Hepatocyte (in vitro differentiated cells): ENCODE measurements at regions not wholly inside any gene's neighbourhood (a gene's known extent, or its start where the extent isn't known, plus 50 kb on each side); places are given as distances from the start of the nearest gene placed in this dataset.

Experiments
- DNase-seq: peaks from one replicate; pipeline ENCODE4 v3.0.0-alpha.2; 2016; ENCODE audit warnings: low spot score
- H2AFZ ChIP-seq: fragments of 200-600 bp; sonication (generic); 2 replicates; pipeline ENCODE4 v1.6.0; 2016; ENCODE audit warnings: antibody characterized with exemption, mild to moderate bottlenecking
- H3K27ac ChIP-seq: fragments of 200-600 bp; sonication (generic); 2 replicates; pipeline ENCODE4 v1.5.1; 2016; ENCODE audit warnings: mild to moderate bottlenecking
- H3K27me3 ChIP-seq: fragments of 200-600 bp; sonication (generic); 2 replicates; pipeline ENCODE4 v1.6.1; 2016
- H3K36me3 ChIP-seq: fragments of 200-600 bp; sonication (generic); replicated peaks from 2 replicates; pipeline ENCODE4 v1.5.1; 2016; ENCODE audit warnings: low read depth; ENCODE audit not compliant: insufficient read depth
- H3K4me1 ChIP-seq: fragments of 200-600 bp; sonication (generic); 2 replicates; pipeline ENCODE4 v1.5.1; 2016; ENCODE audit warnings: mild to moderate bottlenecking, moderate library complexity; ENCODE audit not compliant: insufficient read depth
- H3K4me2 ChIP-seq: fragments of 200-600 bp; sonication (generic); 2 replicates; pipeline ENCODE4 v1.6.0; 2016
- H3K4me3 ChIP-seq: fragments of 200-600 bp; sonication (generic); 2 replicates; pipeline ENCODE4 v1.5.1; 2016; ENCODE audit warnings: mild to moderate bottlenecking
- H3K79me2 ChIP-seq: fragments of 200-600 bp; sonication (generic); 2 replicates; pipeline ENCODE4 v1.6.0; 2017; ENCODE audit warnings: mild to moderate bottlenecking
- H3K9me2 ChIP-seq: fragments of 200-600 bp; sonication (generic); replicated peaks from 2 replicates; pipeline ENCODE4 v1.6.0; 2017; ENCODE audit warnings: mild to moderate bottlenecking; ENCODE audit not compliant: insufficient read depth
- H3K9me3 ChIP-seq: fragments of 200-600 bp; sonication (generic); 2 replicates; pipeline ENCODE4 v1.5.1; 2016; ENCODE audit warnings: low read depth, mild to moderate bottlenecking
- H4K20me1 ChIP-seq: fragments of 200-600 bp; sonication (generic); 2 replicates; pipeline ENCODE4 v1.6.0; 2016; ENCODE audit warnings: mild to moderate bottlenecking; ENCODE audit not compliant: insufficient read depth, poor library complexity, severe bottlenecking
- EZH2 ChIP-seq: fragments of 200-600 bp; sonication (generic); IDR thresholded peaks from 2 replicates; pipeline ENCODE4 v1.6.1; 2016; ENCODE audit warnings: antibody characterized with exemption, mild to moderate bottlenecking, borderline replicate concordance
- EZH2phosphoT487 ChIP-seq: fragments of 200-600 bp; sonication (generic); IDR thresholded peaks from one replicate; pipeline ENCODE4 v1.6.1; 2018; ENCODE audit warnings: antibody characterized with exemption, mild to moderate bottlenecking, low read depth, moderate library complexity; ENCODE audit not compliant: unreplicated experiment, severe bottlenecking
- WGBS: methylation state at CpG from one replicate; pipeline ENCODE4 v1.1.6; 2016; ENCODE audit warnings: low lambda C conversion rate; ENCODE audit errors: missing lambda C conversion rate; 5-methylcytosine and 5-hydroxymethylcytosine counted together
- TF ChIP-seq, protein P1 (sequence below): fragments of 200-600 bp; sonication (generic); IDR thresholded peaks from 2 replicates; pipeline ENCODE4 v1.5.1; 2016; ENCODE audit warnings: antibody characterized with exemption, mild to moderate bottlenecking; ENCODE audit not compliant: poor library complexity

DNA sequence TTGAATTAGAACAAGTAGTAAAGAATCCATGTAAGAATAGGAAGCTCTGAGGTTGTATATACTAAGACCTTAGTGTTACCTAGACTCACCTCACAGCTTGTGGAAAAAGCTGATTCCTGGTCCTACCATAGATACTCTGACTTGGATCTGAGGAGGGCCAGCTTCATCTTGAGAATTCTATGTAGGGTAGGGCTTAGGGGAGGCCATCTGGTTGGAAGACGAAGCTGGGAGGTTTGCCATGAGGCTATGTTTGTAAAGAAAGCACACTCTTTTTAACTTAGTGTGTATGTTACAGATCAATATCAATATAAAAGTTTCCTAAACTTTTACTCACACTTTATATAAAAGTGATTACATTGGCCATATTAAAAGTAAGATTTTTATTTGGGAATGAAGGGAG is 77.1 kb upstream of the GALNT5 start:
- Histone ChIP-seq H2AFZ (no peak overlapping the region), H3K36me3 (no peaks in the 10 kb centered on the region), H3K4me1 (no peaks in the 10 kb centered on the region), H3K4me3 (no peak overlapping the region), H3K27me3 (no peaks in the 10 kb centered on the region), H3K9me3 (no peaks in the 10 kb centered on the region), H3K9me2 (no peaks in the 10 kb centered on the region), H4K20me1 (no peaks in the 10 kb centered on the region), H3K79me2 (no peaks in the 10 kb centered on the region), H3K27ac (no peak overlapping the region), H3K4me2 (no peak overlapping the region)
- no peak for DNase-seq
- 79% methylated on average over 1 of the region's 1 CpG for WGBS
- TF ChIP-seq EZH2 (no peak), EZH2phosphoT487 (no peak)
- TF ChIP-seq, protein P1, sequence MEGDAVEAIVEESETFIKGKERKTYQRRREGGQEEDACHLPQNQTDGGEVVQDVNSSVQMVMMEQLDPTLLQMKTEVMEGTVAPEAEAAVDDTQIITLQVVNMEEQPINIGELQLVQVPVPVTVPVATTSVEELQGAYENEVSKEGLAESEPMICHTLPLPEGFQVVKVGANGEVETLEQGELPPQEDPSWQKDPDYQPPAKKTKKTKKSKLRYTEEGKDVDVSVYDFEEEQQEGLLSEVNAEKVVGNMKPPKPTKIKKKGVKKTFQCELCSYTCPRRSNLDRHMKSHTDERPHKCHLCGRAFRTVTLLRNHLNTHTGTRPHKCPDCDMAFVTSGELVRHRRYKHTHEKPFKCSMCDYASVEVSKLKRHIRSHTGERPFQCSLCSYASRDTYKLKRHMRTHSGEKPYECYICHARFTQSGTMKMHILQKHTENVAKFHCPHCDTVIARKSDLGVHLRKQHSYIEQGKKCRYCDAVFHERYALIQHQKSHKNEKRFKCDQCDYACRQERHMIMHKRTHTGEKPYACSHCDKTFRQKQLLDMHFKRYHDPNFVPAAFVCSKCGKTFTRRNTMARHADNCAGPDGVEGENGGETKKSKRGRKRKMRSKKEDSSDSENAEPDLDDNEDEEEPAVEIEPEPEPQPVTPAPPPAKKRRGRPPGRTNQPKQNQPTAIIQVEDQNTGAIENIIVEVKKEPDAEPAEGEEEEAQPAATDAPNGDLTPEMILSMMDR = no peak

DNA sequence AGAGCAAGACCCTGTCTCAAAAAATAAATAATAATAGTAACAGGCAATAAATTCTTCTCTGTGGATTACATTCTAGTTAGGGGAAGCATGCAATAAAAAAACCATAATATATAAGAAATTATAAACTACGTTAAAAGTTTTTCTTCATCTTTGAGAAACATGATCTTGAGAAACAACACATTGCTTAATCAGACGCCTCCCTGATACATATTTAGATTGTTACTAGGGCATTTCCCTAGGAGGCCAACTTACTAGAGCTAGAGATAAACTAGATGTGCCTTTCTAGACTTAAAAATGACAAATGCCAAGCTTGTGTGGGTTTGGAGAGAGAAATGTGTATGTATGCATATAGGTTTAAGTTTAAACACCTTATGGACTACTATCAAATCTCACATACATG is 76.3 kb upstream of the GALNT5 start:
- Histone ChIP-seq H3K9me3 (no peaks in the 10 kb centered on the region), H3K27ac (no peak overlapping the region), H3K79me2 (no peaks in the 10 kb centered on the region), H3K4me3 (no peak overlapping the region), H3K4me1 (no peaks in the 10 kb centered on the region), H3K9me2 (no peaks in the 10 kb centered on the region), H3K4me2 (no peak overlapping the region), H4K20me1 (no peaks in the 10 kb centered on the region), H2AFZ (no peak overlapping the region), H3K36me3 (no peaks in the 10 kb centered on the region), H3K27me3 (no peaks in the 10 kb centered on the region)
- no peak for TF ChIP-seq EZH2phosphoT487
- no peak for TF ChIP-seq EZH2
- TF ChIP-seq, protein P1 = no peak
- 83% methylated on average over 2 of the region's 2 CpGs for WGBS
- no peak for DNase-seq

DNA sequence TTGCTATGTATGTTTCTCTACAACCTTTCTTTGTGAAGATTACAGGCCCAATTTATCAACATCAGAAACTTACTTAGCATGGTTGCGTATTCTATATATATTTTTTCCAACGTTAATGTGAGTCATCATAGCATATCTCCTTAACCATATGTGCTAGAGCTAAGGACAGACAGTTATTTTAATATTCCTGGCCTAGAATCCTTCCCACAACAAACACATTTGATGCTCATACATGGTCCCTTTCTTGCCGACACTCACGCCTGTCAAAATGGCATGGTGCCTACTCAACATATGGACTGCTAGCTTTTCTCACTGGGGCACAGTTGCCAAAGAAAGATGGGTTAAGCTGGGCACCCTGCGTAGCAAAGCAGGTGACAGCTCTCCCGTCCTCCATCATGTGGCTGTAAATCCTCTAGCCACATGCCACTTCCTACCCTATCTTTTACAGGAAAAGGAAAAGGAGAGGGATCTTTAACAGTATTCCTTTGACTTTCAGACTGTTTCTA is 75.2 kb upstream of the GALNT5 start:
- no peaks in the 10 kb centered on the region for H3K9me3 ChIP-seq
- H3K27me3 ChIP-seq = no peaks in the 10 kb centered on the region
- H3K79me2 ChIP-seq = no peaks in the 10 kb centered on the region
- DNase-seq = no peak
- 89% methylated on average over 6 of the region's 6 CpGs for WGBS
- H3K4me3 ChIP-seq = no peak overlapping the region
- H4K20me1 ChIP-seq = no peaks in the 10 kb centered on the region
- H3K27ac ChIP-seq = no peak overlapping the region
- H2AFZ ChIP-seq = no peak overlapping the region
- H3K4me2 ChIP-seq = no peak overlapping the region
- no peaks in the 10 kb centered on the region for H3K9me2 ChIP-seq
- no peaks in the 10 kb centered on the region for H3K4me1 ChIP-seq
- H3K36me3 ChIP-seq = no peaks in the 10 kb centered on the region
- TF ChIP-seq EZH2phosphoT487 = no peak
- TF ChIP-seq, protein P1 = no peak
